H1 (cell line): ENCODE measurements at regions not wholly inside any gene's neighbourhood (a gene's known extent, or its start where the extent isn't known, plus 50 kb on each side); places are given as distances from the start of the nearest gene placed in this dataset.

ENCODE experiments used
- GTF2F1 ChIP-seq: IDR thresholded peaks from 2 replicates; pipeline ENCODE4 v1.6.1; 2012; ENCODE audit warnings: low read depth, low read length, improper control_type of control experiment, borderline replicate concordance
- HDAC2 ChIP-seq, 2 experiments: fragments of 300-600 bp in 1 of 2; sonication (generic) in 1 of 2; IDR thresholded peaks; 2 replicates each; pipeline ENCODE4 v1.6.1; 2011 to 2012; ENCODE audit warnings: low read depth in 2 of 2, low read length in 2 of 2, mild to moderate bottlenecking in 2 of 2, moderate library complexity in 2 of 2, borderline replicate concordance in 1 of 2, inconsistent platforms in 1 of 2
- KDM4A ChIP-seq: IDR thresholded peaks from one replicate; pipeline ENCODE4 v1.7.1; 2012; ENCODE audit warnings: low read depth, mild to moderate bottlenecking, moderate library complexity, low read length, inconsistent platforms; ENCODE audit not compliant: severe bottlenecking
- PHF8 ChIP-seq: fragments of 200-600 bp; sonication (generic); conservative IDR thresholded peaks from 2 replicates; pipeline ENCODE4 v1.7.1; 2012; ENCODE audit warnings: low read depth, mild to moderate bottlenecking, inconsistent platforms, low read length, moderate library complexity
- SIX5 ChIP-seq: IDR thresholded peaks from 2 replicates; pipeline ENCODE4 v1.6.1; 2011; ENCODE audit warnings: mild to moderate bottlenecking, low read depth, low read length

DNA sequence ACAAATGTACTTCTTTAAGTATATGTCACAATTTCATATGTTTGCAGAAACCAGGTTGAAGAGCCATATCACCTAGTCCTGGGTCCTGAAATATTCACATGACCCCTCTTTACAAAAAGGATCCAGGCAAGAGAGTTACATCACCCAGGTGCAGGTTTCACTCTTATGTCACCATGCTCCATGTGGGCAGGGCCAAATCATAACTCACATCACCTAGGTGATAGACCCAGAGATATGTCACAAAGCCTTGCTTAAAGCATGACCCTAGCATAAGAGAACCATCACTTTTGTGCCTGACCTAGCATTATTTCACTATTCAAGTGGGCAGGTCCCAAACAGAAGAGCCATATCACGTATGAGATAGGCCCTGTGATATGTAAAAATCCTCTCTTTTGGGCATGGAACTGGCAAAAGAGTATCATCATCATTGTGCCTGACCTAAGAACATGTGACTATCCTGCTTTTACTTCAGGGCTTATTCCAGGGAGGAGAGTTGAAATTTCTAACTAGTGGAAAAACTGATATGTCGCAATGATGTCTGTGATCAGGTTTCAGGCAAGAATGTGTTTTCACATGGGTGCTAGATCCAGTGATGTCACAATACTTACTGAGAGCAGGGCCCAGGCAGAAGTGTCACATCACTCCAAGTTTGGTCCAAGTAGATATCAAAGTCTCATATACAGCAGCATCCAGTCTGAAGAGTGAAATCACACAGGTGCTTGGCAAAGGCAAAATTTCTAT lies 909.9 kb upstream of the AMELY start (continued):
- TF ChIP-seq HDAC2 (IDR thresholded peaks at IDR 0.05; ENCODE audit: borderline replicate concordance in 1 of 2, low read depth in 2 of 2, low read length in 2 of 2), result no peak
- no peak for TF ChIP-seq GTF2F1
- TF ChIP-seq SIX5, result no peak
- no peak for TF ChIP-seq PHF8
- no peak for TF ChIP-seq KDM4A
